ENCODE measurements at regions not wholly inside any gene's neighbourhood (a gene's known extent, or its start where the extent isn't known, plus 50 kb on each side); places are given as distances from the start of the nearest gene placed in this dataset.

DNA sequence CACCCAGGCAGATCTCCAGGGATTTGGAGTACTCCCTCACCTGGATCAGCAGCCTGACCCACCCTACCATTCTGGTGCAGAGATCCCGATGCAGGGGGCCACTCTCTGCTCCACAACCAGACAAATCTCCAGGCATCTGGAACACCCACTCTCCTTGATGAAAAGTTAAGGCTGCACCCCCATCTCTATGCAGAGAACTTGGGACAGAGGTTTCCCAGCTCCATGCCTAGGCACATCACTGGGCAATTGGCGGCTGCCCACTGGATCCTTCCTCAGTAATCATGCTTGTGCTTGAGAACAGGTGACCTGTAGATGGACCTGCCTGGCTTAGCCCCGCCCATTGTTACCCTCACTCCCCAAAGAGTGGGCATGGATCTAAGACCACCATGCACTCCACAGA is 624.9 kb downstream of the CBLN2 start:
- Histone ChIP-seq H3K27ac (ENCODE audit: low read depth in 2 of 2, low read length in 1 of 2) (no peak overlapping the region), H3K4me1 (ENCODE audit: control insufficient read depth in 2 of 2, insufficient read depth in 2 of 2, low read length in 1 of 2) (no peaks in the 10 kb centered on the region), H3K9me3 (ENCODE audit: control insufficient read depth in 2 of 2, insufficient read depth in 1 of 2, low read depth in 1 of 2, low read length in 1 of 2) (peaks cover 7 to 12% of the 10 kb centered on the region in 2 donors), H3K27me3 (ENCODE audit: control insufficient read depth in 1 of 2, insufficient read depth in 2 of 2, low read length in 2 of 2) (no peaks in the 10 kb centered on the region), H3K4me3 (ENCODE audit: low read depth in 1 of 2, low read length in 2 of 2) (no peak overlapping the region), H3K36me3 (ENCODE audit: control insufficient read depth in 2 of 2, insufficient read depth in 2 of 2, low read length in 1 of 2) (no peaks in the 10 kb centered on the region)
- 78 to 84% methylated on average over 3 of the region's 3 CpGs for WGBS, 2 donors

DNA sequence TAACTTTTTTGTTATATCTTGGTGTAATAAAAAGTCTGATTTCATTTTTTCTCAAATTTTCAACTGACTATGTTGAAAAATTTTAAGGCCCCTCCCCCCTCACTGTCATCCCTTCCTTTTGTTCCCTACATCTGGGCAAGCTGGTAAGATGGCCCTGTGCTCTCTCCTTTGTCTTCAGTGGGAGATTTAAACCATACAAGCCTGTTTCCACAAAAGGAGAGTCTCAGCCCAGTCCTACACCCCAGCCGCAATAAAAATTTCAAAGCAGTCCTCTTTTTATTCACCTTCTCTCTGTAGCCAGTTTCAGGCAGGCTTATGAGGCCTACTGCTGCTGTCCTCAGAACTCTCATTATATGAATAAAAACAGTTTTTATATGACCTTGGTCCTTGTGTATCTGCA is 630.5 kb downstream of the CBLN2 start:
- Histone ChIP-seq H3K9me3 (ENCODE audit: control insufficient read depth in 2 of 2, insufficient read depth in 1 of 2, low read depth in 1 of 2, low read length in 1 of 2) (peaks cover 0 to 5% of the 10 kb centered on the region in 2 donors), H3K4me3 (ENCODE audit: low read depth in 1 of 2, low read length in 2 of 2) (no peak overlapping the region), H3K36me3 (ENCODE audit: control insufficient read depth in 2 of 2, insufficient read depth in 2 of 2, low read length in 1 of 2) (no peaks in the 10 kb centered on the region), H3K4me1 (ENCODE audit: control insufficient read depth in 2 of 2, insufficient read depth in 2 of 2, low read length in 1 of 2) (no peaks in the 10 kb centered on the region), H3K27ac (ENCODE audit: low read depth in 2 of 2, low read length in 1 of 2) (no peak overlapping the region), H3K27me3 (ENCODE audit: control insufficient read depth in 1 of 2, insufficient read depth in 2 of 2, low read length in 2 of 2) (no peaks in the 10 kb centered on the region)
- WGBS, 2 donors, result 74 to 80% methylated on average over 1 of the region's 1 CpG

DNA sequence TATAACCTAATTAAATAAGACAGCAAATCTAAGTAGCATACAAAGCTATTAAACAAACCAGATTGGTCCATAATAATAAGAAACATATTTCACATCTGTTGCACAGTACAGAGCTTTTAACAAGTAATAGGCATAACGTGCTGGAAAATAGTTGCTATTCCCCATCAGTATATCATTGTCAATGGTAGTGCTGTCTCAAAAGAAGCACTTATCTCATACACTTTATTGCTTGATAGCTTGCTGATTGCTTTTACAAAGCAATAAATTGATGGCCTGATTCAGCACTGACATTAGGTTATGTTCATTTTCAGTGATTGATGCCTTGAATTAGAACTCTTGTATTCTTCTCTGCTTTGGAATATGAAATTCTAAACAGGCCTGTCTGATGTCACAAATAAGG is 641.7 kb downstream of the CBLN2 start:
- Histone ChIP-seq H3K4me1 (ENCODE audit: control insufficient read depth in 2 of 2, insufficient read depth in 2 of 2, low read length in 1 of 2) (no peaks in the 10 kb centered on the region), H3K9me3 (ENCODE audit: control insufficient read depth in 2 of 2, insufficient read depth in 1 of 2, low read depth in 1 of 2, low read length in 1 of 2) (peaks cover 6 to 9% of the 10 kb centered on the region in 2 donors), H3K27ac (ENCODE audit: low read depth in 2 of 2, low read length in 1 of 2) (no peak overlapping the region), H3K27me3 (ENCODE audit: control insufficient read depth in 1 of 2, insufficient read depth in 2 of 2, low read length in 2 of 2) (no peaks in the 10 kb centered on the region), H3K36me3 (ENCODE audit: control insufficient read depth in 2 of 2, insufficient read depth in 2 of 2, low read length in 1 of 2) (no peaks in the 10 kb centered on the region), H3K4me3 (ENCODE audit: low read depth in 1 of 2, low read length in 2 of 2) (no peak overlapping the region)
- WGBS, 2 donors, result 39 to 57% methylated on average over 1 of the region's 1 CpG

DNA sequence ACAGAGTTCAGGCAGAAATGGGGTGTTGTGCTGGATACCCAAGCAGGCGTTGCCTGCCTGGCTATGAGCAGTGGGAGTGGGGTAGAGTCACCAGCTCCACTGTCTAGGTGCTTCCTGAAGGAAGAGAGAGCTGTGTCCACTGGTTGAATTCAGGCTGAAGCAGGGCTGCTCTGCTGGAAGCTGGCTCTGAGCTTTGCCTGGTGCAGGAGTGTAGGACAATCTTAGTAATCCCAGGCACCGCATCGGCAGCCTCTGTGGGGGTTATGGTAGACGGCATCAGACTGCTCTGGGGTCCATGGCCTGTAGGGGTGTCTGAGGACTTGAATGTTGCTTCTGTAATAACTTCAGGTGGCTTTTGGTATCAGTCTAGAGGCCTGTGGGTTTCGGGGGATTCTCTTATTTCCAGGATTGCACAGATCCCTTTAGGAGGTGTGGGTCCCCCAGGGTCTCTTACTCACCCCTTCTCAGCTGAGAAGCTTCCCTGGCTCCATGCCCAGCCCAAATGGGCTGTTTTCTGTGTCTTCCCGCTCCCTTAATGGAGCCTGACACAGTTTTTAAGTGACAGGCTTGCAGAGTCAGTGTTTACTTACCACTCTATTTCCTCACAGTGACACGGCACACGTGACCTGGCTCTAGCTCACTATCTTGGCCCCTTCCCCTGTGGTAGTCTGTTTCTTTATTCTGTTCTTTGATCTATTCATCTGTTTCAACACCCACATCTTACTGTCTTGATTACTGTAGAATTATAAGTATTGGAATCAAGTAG is 644.3 kb downstream of the CBLN2 start:
- peaks cover 6 to 9% of the 10 kb centered on the region in 2 donors for H3K9me3 ChIP-seq (ENCODE audit: control insufficient read depth in 2 of 2, insufficient read depth in 1 of 2, low read depth in 1 of 2, low read length in 1 of 2)
- no peak overlapping the region for H3K4me3 ChIP-seq (ENCODE audit: low read depth in 1 of 2, low read length in 2 of 2)
- H3K36me3 ChIP-seq (ENCODE audit: control insufficient read depth in 2 of 2, insufficient read depth in 2 of 2, low read length in 1 of 2), result no peaks in the 10 kb centered on the region
- WGBS, 2 donors, result 57% methylated on average over 8 of the region's 8 CpGs
- no peaks in the 10 kb centered on the region for H3K27me3 ChIP-seq (ENCODE audit: control insufficient read depth in 1 of 2, insufficient read depth in 2 of 2, low read length in 2 of 2)
- H3K4me1 ChIP-seq (ENCODE audit: control insufficient read depth in 2 of 2, insufficient read depth in 2 of 2, low read length in 1 of 2), result no peaks in the 10 kb centered on the region
- H3K27ac ChIP-seq (ENCODE audit: low read depth in 2 of 2, low read length in 1 of 2), result no peak overlapping the region

DNA sequence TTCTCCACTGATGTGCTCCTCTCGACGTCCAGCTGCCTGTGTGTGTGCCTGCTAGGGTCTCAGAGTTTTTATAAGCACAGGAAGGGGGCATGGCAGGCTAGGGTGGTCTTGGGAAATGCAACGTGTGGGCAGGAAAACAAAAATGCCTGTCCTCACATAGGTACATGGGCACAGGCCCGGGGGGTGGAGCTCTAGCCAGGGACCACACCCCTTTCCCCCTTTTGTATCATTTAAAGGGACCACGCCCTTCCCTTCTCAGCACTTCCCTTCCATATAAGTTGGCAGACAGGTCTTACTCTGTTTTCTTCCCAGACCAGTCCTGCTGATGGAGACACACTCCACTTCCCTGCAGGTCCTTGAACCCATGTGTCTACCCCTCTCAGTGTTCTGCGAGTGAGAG is 645.0 kb downstream of the CBLN2 start:
- H3K4me1 ChIP-seq (ENCODE audit: control insufficient read depth in 2 of 2, insufficient read depth in 2 of 2, low read length in 1 of 2), result no peaks in the 10 kb centered on the region
- H3K36me3 ChIP-seq (ENCODE audit: control insufficient read depth in 2 of 2, insufficient read depth in 2 of 2, low read length in 1 of 2), result no peaks in the 10 kb centered on the region
- WGBS, 2 donors, result 68 to 73% methylated on average over 6 of the region's 6 CpGs
- H3K27me3 ChIP-seq (ENCODE audit: control insufficient read depth in 1 of 2, insufficient read depth in 2 of 2, low read length in 2 of 2), result no peaks in the 10 kb centered on the region
- H3K9me3 ChIP-seq (ENCODE audit: control insufficient read depth in 2 of 2, insufficient read depth in 1 of 2, low read depth in 1 of 2, low read length in 1 of 2), result peaks cover 6 to 9% of the 10 kb centered on the region in 2 donors
- no peak overlapping the region for H3K4me3 ChIP-seq (ENCODE audit: low read depth in 1 of 2, low read length in 2 of 2)
- no peak overlapping the region for H3K27ac ChIP-seq (ENCODE audit: low read depth in 2 of 2, low read length in 1 of 2)

DNA sequence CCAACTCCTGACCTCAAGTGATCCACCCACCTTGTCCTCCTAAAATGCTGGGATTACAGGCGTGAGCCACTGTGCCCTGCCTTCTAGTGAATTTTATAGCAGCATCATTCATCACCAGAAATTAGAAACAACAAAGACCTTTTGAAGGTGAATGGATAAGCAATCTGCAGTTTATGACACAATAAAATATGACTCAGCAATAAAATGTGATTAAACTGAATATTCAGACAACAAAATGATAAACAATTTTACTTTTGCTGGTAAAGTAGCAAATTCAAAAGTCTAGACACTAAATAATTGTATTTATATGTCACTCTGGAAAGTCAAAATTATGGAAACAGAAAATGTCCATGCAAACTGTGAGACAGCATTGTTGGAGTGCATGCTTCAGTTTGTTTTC is 656.6 kb downstream of the CBLN2 start:
- Histone ChIP-seq H3K27me3 (ENCODE audit: control insufficient read depth in 1 of 2, insufficient read depth in 2 of 2, low read length in 2 of 2) (no peaks in the 10 kb centered on the region), H3K4me3 (ENCODE audit: low read depth in 1 of 2, low read length in 2 of 2) (no peak overlapping the region), H3K36me3 (ENCODE audit: control insufficient read depth in 2 of 2, insufficient read depth in 2 of 2, low read length in 1 of 2) (no peaks in the 10 kb centered on the region), H3K4me1 (ENCODE audit: control insufficient read depth in 2 of 2, insufficient read depth in 2 of 2, low read length in 1 of 2) (no peaks in the 10 kb centered on the region), H3K9me3 (ENCODE audit: control insufficient read depth in 2 of 2, insufficient read depth in 1 of 2, low read depth in 1 of 2, low read length in 1 of 2) (peaks cover 0 to 3% of the 10 kb centered on the region in 2 donors), H3K27ac (ENCODE audit: low read depth in 2 of 2, low read length in 1 of 2) (no peak overlapping the region)
- WGBS, 2 donors, result 78 to 85% methylated on average over 1 of the region's 1 CpG

DNA sequence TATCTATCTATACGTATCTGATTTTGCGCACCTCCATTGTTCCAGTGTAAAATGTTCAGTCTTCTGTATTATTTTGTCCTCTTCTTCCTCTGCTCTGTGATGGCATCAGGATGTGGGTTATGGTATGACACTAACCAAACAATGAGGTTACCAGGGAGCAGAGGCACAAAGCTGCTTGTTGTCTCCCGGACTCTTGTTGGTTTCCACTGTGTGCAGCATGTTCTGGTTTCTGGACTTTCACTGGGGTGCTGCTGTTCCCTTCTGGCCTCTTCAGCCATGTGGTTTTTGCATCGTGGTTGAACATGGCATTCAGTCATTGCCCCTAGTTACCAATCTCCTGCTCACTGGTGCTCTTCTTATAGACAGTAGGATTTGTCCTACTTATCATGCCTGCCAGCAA is 665.9 kb downstream of the CBLN2 start:
- Histone ChIP-seq H3K27me3 (ENCODE audit: control insufficient read depth in 1 of 2, insufficient read depth in 2 of 2, low read length in 2 of 2) (no peaks in the 10 kb centered on the region), H3K36me3 (ENCODE audit: control insufficient read depth in 2 of 2, insufficient read depth in 2 of 2, low read length in 1 of 2) (no peaks in the 10 kb centered on the region), H3K4me3 (ENCODE audit: low read depth in 1 of 2, low read length in 2 of 2) (no peak overlapping the region), H3K27ac (ENCODE audit: low read depth in 2 of 2, low read length in 1 of 2) (no peak overlapping the region), H3K4me1 (ENCODE audit: control insufficient read depth in 2 of 2, insufficient read depth in 2 of 2, low read length in 1 of 2) (no peaks in the 10 kb centered on the region), H3K9me3 (ENCODE audit: control insufficient read depth in 2 of 2, insufficient read depth in 1 of 2, low read depth in 1 of 2, low read length in 1 of 2) (peaks cover 0 to 6% of the 10 kb centered on the region in 2 donors)
- 87% methylated on average over 4 of the region's 4 CpGs for WGBS, 2 donors

DNA sequence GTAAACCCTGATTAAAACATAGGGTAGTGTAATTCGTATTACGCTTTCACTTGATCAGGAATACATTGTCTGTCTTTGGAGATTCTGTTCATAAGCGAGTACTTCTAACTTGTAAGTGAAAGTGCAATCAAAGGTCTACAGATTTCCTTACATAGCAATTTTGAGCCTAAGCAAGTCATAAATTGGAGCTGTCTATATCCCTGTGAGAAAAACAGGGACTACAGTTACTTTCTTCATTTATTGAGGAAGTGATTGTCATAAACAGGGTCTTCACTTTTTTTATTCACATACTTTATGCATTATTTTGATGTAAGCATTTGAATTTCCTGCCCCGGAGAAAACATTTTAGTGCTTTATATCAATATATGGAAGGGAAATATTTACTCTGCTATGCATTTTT is 670.4 kb downstream of the CBLN2 start:
- H3K9me3 ChIP-seq (ENCODE audit: control insufficient read depth in 2 of 2, insufficient read depth in 1 of 2, low read depth in 1 of 2, low read length in 1 of 2), result peaks cover 2 to 4% of the 10 kb centered on the region in 2 donors
- H3K4me3 ChIP-seq (ENCODE audit: low read depth in 1 of 2, low read length in 2 of 2), result no peak overlapping the region
- 85 to 86% methylated on average over 4 of the region's 4 CpGs for WGBS, 2 donors

DNA sequence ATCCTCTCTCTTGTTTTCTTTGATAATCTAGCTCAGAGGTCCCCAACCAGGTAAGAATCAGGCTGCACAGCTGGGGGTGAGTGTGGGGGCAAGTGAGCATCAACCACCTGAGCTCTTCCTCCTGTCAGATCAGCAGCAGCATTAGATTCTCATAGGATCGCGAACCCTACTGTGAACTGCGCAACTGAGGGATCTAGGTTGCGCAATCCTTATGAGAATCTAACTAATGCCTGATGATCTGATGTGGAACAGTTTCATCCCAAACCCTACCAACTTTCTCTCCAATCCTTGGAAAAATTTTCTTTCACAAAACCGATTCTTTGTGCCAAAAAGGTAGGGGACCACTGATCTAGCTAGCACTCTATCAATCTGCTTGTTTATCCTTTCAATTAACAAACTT is 678.3 kb downstream of the CBLN2 start:
- H3K36me3 ChIP-seq (ENCODE audit: control insufficient read depth in 2 of 2, insufficient read depth in 2 of 2, low read length in 1 of 2), result no peaks in the 10 kb centered on the region
- no peaks in the 10 kb centered on the region for H3K9me3 ChIP-seq (ENCODE audit: control insufficient read depth in 2 of 2, insufficient read depth in 1 of 2, low read depth in 1 of 2, low read length in 1 of 2)
- no peaks in the 10 kb centered on the region for H3K27me3 ChIP-seq (ENCODE audit: control insufficient read depth in 1 of 2, insufficient read depth in 2 of 2, low read length in 2 of 2)
- H3K4me1 ChIP-seq (ENCODE audit: control insufficient read depth in 2 of 2, insufficient read depth in 2 of 2, low read length in 1 of 2), result no peaks in the 10 kb centered on the region
- H3K27ac ChIP-seq (ENCODE audit: low read depth in 2 of 2, low read length in 1 of 2), result no peak overlapping the region
- 89 to 92% methylated on average over 5 of the region's 5 CpGs for WGBS, 2 donors
- H3K4me3 ChIP-seq (ENCODE audit: low read depth in 1 of 2, low read length in 2 of 2), result no peak overlapping the region

More for the DNA sequence above, 670.4 kb downstream of the CBLN2 start:
- Histone ChIP-seq H3K27me3 (ENCODE audit: control insufficient read depth in 1 of 2, insufficient read depth in 2 of 2, low read length in 2 of 2) (no peaks in the 10 kb centered on the region), H3K27ac (ENCODE audit: low read depth in 2 of 2, low read length in 1 of 2) (no peak overlapping the region), H3K4me1 (ENCODE audit: control insufficient read depth in 2 of 2, insufficient read depth in 2 of 2, low read length in 1 of 2) (no peaks in the 10 kb centered on the region), H3K36me3 (ENCODE audit: control insufficient read depth in 2 of 2, insufficient read depth in 2 of 2, low read length in 1 of 2) (no peaks in the 10 kb centered on the region)

DNA sequence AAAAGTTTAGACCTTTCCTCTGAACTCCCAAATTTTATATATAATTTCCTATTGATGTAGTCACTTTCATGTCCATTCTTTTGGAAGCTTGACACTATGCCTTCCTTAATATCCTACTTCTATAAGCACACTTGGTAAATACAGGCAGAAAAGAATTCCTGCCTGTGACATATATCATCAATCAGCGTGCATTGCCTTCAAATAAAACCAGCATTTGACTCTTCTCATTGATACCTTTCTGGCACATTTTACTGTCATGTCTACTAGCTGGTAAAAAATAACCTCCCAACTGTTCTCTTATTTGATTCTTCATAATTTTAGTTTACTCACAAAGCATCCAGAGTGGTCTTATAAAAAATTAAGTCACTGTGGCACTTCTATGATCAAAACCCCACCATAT is 693.5 kb downstream of the CBLN2 start:
- WGBS, 2 donors, result 71 to 87% methylated on average over 1 of the region's 1 CpG
- H3K4me3 ChIP-seq (ENCODE audit: low read depth in 1 of 2, low read length in 2 of 2), result no peak overlapping the region

More for the DNA sequence above, 693.5 kb downstream of the CBLN2 start:
- Histone ChIP-seq H3K36me3 (ENCODE audit: control insufficient read depth in 2 of 2, insufficient read depth in 2 of 2, low read length in 1 of 2) (no peaks in the 10 kb centered on the region), H3K27me3 (ENCODE audit: control insufficient read depth in 1 of 2, insufficient read depth in 2 of 2, low read length in 2 of 2) (no peaks in the 10 kb centered on the region), H3K27ac (ENCODE audit: low read depth in 2 of 2, low read length in 1 of 2) (no peak overlapping the region), H3K4me1 (ENCODE audit: control insufficient read depth in 2 of 2, insufficient read depth in 2 of 2, low read length in 1 of 2) (no peaks in the 10 kb centered on the region), H3K9me3 (ENCODE audit: control insufficient read depth in 2 of 2, insufficient read depth in 1 of 2, low read depth in 1 of 2, low read length in 1 of 2) (peaks cover 0 to 2% of the 10 kb centered on the region in 2 donors)
